AG10803 (cell line): ENCODE measurements at regions not wholly inside any gene's neighbourhood (a gene's known extent, or its start where the extent isn't known, plus 50 kb on each side); places are given as distances from the start of the nearest gene placed in this dataset.

Experiments
- DNase-seq: peaks from one replicate; pipeline ENCODE4 v3.0.0; 2010; ENCODE audit warnings: low read depth
- H3K4me3 ChIP-seq: 2 replicates; pipeline ENCODE4 v1.5.1; 2011; ENCODE audit warnings: mild to moderate bottlenecking, low read length, control low read depth
- TF ChIP-seq, protein P1 (sequence below): conservative IDR thresholded peaks from 2 replicates; pipeline ENCODE4 v1.5.1; 2011; ENCODE audit warnings: mild to moderate bottlenecking, low read length, control low read depth, inconsistent platforms

- DNase-seq, result no peak
- no peak overlapping the region for H3K4me3 ChIP-seq
- TF ChIP-seq, protein P1, sequence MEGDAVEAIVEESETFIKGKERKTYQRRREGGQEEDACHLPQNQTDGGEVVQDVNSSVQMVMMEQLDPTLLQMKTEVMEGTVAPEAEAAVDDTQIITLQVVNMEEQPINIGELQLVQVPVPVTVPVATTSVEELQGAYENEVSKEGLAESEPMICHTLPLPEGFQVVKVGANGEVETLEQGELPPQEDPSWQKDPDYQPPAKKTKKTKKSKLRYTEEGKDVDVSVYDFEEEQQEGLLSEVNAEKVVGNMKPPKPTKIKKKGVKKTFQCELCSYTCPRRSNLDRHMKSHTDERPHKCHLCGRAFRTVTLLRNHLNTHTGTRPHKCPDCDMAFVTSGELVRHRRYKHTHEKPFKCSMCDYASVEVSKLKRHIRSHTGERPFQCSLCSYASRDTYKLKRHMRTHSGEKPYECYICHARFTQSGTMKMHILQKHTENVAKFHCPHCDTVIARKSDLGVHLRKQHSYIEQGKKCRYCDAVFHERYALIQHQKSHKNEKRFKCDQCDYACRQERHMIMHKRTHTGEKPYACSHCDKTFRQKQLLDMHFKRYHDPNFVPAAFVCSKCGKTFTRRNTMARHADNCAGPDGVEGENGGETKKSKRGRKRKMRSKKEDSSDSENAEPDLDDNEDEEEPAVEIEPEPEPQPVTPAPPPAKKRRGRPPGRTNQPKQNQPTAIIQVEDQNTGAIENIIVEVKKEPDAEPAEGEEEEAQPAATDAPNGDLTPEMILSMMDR, result no peak
These were observed 300.6 kb upstream of the EEF2KMT start for GRCh38 chr16:5398203-5398602.

DNA sequence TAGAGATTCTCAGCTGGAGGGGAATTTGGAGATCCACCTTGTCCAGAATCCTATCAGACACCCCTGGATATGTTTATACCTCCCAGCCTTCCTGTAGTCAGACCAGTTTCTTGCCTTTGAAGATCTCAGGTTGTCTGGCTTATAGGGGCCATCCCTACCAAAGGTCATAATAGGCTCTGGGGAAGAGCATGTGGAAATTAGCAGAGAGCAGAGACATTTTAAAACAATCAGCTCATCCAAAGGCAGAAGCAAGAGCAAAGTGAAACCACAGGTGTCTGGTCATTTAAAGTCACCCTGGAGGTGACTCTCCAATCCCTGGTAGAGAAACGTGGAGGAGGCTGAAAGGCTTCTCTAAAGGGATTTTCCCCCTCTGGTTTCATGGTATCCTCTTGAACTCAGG lies 299.3 kb upstream of the EEF2KMT start:
- no peak for DNase-seq
- TF ChIP-seq, protein P1, result no peak
- H3K4me3 ChIP-seq, result no peak overlapping the region

DNA sequence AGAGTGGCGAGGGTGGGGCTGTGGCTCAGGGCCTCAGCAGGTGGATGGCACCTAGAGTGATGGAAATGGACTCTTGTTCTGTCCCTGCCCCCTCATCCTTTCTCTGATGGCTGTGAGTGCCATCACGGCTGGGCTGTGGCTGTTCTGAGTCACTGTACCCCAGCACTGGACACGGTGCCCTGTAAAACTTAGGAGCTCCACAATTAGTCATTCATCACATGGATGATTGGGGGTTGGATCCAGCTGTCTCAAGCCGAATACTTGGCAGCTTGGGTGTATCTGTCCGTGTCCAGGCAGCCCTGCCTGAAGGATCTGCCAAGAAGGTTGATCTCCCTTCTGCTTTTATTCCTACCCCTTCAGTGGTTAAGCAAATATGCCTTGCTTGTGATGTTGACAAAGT lies 295.5 kb upstream of the EEF2KMT start:
- H3K4me3 ChIP-seq, result no peak overlapping the region
- no peak for DNase-seq
- TF ChIP-seq, protein P1, result no peak

DNA sequence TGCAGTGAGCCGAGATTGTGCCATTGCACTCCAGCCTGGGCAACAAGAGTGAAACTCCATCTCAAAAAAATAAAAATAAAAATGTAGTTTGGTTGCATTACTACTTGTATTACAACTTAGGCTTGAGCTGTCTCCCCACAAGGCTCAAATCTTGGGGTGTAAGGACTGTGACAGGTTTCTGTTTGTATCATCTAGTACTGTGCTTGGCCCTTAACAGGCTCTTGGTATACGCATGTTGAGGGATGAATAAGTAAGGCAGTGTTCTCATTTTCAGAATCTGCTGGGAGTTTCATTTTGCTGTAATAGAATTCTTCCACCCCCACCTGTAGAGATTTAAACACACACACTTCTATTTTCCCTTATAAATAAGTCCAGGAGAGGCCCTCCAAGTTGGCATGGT lies 289.4 kb upstream of the EEF2KMT start:
- no peak for DNase-seq
- H3K4me3 ChIP-seq, result no peak overlapping the region
- TF ChIP-seq, protein P1, result no peak

GRCh38 chr16:5385811-5386210 lies 288.2 kb upstream of the EEF2KMT start:
- TF ChIP-seq, protein P1, result no peak
- DNase-seq, result no peak

DNA sequence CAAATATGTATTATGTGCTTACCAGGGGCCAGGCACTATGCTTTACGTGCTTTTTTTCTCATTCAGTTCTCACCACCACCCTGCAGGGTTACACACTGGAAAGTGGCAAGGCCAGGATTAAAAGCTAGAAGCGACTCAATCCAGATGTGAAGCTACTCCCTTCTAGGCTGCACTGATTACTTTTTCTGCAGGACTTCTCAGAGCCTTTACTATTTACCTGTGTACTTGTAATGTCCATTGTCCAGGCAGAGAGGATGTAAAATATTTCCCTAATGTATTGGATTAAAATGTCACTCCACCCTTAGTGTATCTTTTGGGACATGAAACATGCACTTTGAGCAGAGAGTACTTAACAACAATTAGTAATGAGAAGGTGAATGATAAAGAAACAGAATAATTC lies 287.5 kb upstream of the EEF2KMT start:
- no peak for DNase-seq
- TF ChIP-seq, protein P1, result no peak
- H3K4me3 ChIP-seq, result no peak overlapping the region

More at GRCh38 chr16:5385811-5386210, 288.2 kb upstream of the EEF2KMT start:
- no peak overlapping the region for H3K4me3 ChIP-seq

- TF ChIP-seq, protein P1, result no peak
- no peak for DNase-seq
- no peak overlapping the region for H3K4me3 ChIP-seq
These were observed 286.1 kb upstream of the EEF2KMT start for GRCh38 chr16:5383737-5384136.
